Mucosa of stomach (tissue), 1 donor: ENCODE measurements at regions not wholly inside any gene's neighbourhood (a gene's known extent, or its start where the extent isn't known, plus 50 kb on each side); places are given as distances from the start of the nearest gene placed in this dataset.

Source experiments
- H3K27me3 ChIP-seq: one replicate; pipeline ENCODE4 v1.7.0; 2013; ENCODE audit warnings: mild to moderate bottlenecking, low read length; ENCODE audit not compliant: control insufficient read depth, insufficient read depth
- H3K36me3 ChIP-seq: one replicate; pipeline ENCODE4 v1.7.0; 2013; ENCODE audit warnings: low read length; ENCODE audit not compliant: control insufficient read depth, insufficient read depth
- H3K4me1 ChIP-seq: one replicate; pipeline ENCODE4 v1.7.0; 2013; ENCODE audit warnings: mild to moderate bottlenecking, low read length; ENCODE audit not compliant: control insufficient read depth, insufficient read depth
- H3K4me3 ChIP-seq: one replicate; pipeline ENCODE4 v1.7.0; 2013; ENCODE audit warnings: low read length
- H3K9ac ChIP-seq: one replicate; pipeline ENCODE4 v1.7.0; 2013; ENCODE audit warnings: mild to moderate bottlenecking, low read length, moderate library complexity
- H3K9me3 ChIP-seq: one replicate; pipeline ENCODE4 v1.7.0; 2013; ENCODE audit warnings: mild to moderate bottlenecking, low read length, moderate library complexity; ENCODE audit not compliant: control insufficient read depth
- donor health status: Pancreatic carcinoma.

GRCh38 chr17:79439493-79439892 is 171.4 kb downstream of the RBFOX3 start:
- H3K9ac ChIP-seq = no peak overlapping the region
- no peaks in the 10 kb centered on the region for H3K4me1 ChIP-seq
- H3K4me3 ChIP-seq = no peak overlapping the region
- H3K9me3 ChIP-seq = no peaks in the 10 kb centered on the region
- H3K36me3 ChIP-seq = no peaks in the 10 kb centered on the region
- peaks cover 5% of the 10 kb centered on the region for H3K27me3 ChIP-seq

- H3K4me3 ChIP-seq = no peak overlapping the region
- H3K4me1 ChIP-seq = no peaks in the 10 kb centered on the region
- H3K27me3 ChIP-seq = peaks cover 5% of the 10 kb centered on the region
- no peaks in the 10 kb centered on the region for H3K9me3 ChIP-seq
- H3K36me3 ChIP-seq = no peaks in the 10 kb centered on the region
- H3K9ac ChIP-seq = no peak overlapping the region
These were observed 172.1 kb downstream of the RBFOX3 start for GRCh38 chr17:79438546-79439334.

GRCh38 chr17:79438058-79438457 is 172.8 kb downstream of the RBFOX3 start:
- H3K27me3 ChIP-seq = peaks cover 5% of the 10 kb centered on the region

GRCh38 chr17:79437081-79437480 is 173.8 kb downstream of the RBFOX3 start:
- Histone ChIP-seq H3K4me1 (no peaks in the 10 kb centered on the region), H3K9me3 (no peaks in the 10 kb centered on the region), H3K9ac (no peak overlapping the region), H3K36me3 (no peaks in the 10 kb centered on the region), H3K27me3 (peaks cover 5% of the 10 kb centered on the region), H3K4me3 (no peak overlapping the region)

More at GRCh38 chr17:79438058-79438457, 172.8 kb downstream of the RBFOX3 start:
- H3K4me3 ChIP-seq = no peak overlapping the region
- no peak overlapping the region for H3K9ac ChIP-seq
- no peaks in the 10 kb centered on the region for H3K9me3 ChIP-seq
- no peaks in the 10 kb centered on the region for H3K36me3 ChIP-seq
- H3K4me1 ChIP-seq = no peaks in the 10 kb centered on the region

- Histone ChIP-seq H3K4me1 (no peaks in the 10 kb centered on the region), H3K9ac (no peak overlapping the region), H3K36me3 (no peaks in the 10 kb centered on the region), H3K27me3 (peaks cover 3% of the 10 kb centered on the region), H3K4me3 (no peak overlapping the region), H3K9me3 (no peaks in the 10 kb centered on the region)
These were observed 174.9 kb downstream of the RBFOX3 start for GRCh38 chr17:79435962-79436361.

- Histone ChIP-seq H3K4me1 (no peaks in the 10 kb centered on the region), H3K9me3 (no peaks in the 10 kb centered on the region), H3K4me3 (no peak overlapping the region), H3K36me3 (no peaks in the 10 kb centered on the region), H3K27me3 (no peaks in the 10 kb centered on the region), H3K9ac (no peak overlapping the region)
These were observed 175.6 kb downstream of the RBFOX3 start for GRCh38 chr17:79435296-79435695.

GRCh38 chr17:79434215-79434614 is 176.6 kb downstream of the RBFOX3 start:
- H3K9ac ChIP-seq = no peak overlapping the region
- no peaks in the 10 kb centered on the region for H3K4me1 ChIP-seq
- H3K36me3 ChIP-seq = no peaks in the 10 kb centered on the region
- no peaks in the 10 kb centered on the region for H3K27me3 ChIP-seq
- H3K9me3 ChIP-seq = no peaks in the 10 kb centered on the region
- H3K4me3 ChIP-seq = no peak overlapping the region

- no peaks in the 10 kb centered on the region for H3K4me1 ChIP-seq
- H3K9me3 ChIP-seq = no peaks in the 10 kb centered on the region
- H3K9ac ChIP-seq = no peak overlapping the region
- no peaks in the 10 kb centered on the region for H3K36me3 ChIP-seq
- H3K27me3 ChIP-seq = no peaks in the 10 kb centered on the region
- H3K4me3 ChIP-seq = no peak overlapping the region
These were observed 177.5 kb downstream of the RBFOX3 start for GRCh38 chr17:79433379-79433778.

- H3K27me3 ChIP-seq = no peaks in the 10 kb centered on the region
- H3K36me3 ChIP-seq = no peaks in the 10 kb centered on the region
- H3K9me3 ChIP-seq = no peaks in the 10 kb centered on the region
- no peak overlapping the region for H3K4me3 ChIP-seq
- no peaks in the 10 kb centered on the region for H3K4me1 ChIP-seq
- no peak overlapping the region for H3K9ac ChIP-seq
These were observed 179.7 kb downstream of the RBFOX3 start for GRCh38 chr17:79431175-79431574.

- Histone ChIP-seq H3K9ac (no peak overlapping the region), H3K27me3 (peaks cover 2% of the 10 kb centered on the region), H3K36me3 (no peaks in the 10 kb centered on the region)
These were observed 180.9 kb downstream of the RBFOX3 start for GRCh38 chr17:79429864-79430494.

GRCh38 chr17:79428988-79429387 is 181.9 kb downstream of the RBFOX3 start:
- Histone ChIP-seq H3K9ac (no peak overlapping the region), H3K27me3 (peaks cover 2% of the 10 kb centered on the region), H3K4me1 (no peaks in the 10 kb centered on the region), H3K9me3 (no peaks in the 10 kb centered on the region), H3K36me3 (no peaks in the 10 kb centered on the region), H3K4me3 (no peak overlapping the region)

More at GRCh38 chr17:79429864-79430494, 180.9 kb downstream of the RBFOX3 start:
- Histone ChIP-seq H3K4me1 (no peaks in the 10 kb centered on the region), H3K4me3 (no peak overlapping the region), H3K9me3 (no peaks in the 10 kb centered on the region)

GRCh38 chr17:79427621-79428539 is 183.0 kb downstream of the RBFOX3 start:
- Histone ChIP-seq H3K9ac (no peak overlapping the region), H3K4me3 (no peak overlapping the region), H3K9me3 (no peaks in the 10 kb centered on the region), H3K27me3 (peaks cover 2% of the 10 kb centered on the region), H3K36me3 (no peaks in the 10 kb centered on the region), H3K4me1 (no peaks in the 10 kb centered on the region)
